ENCODE measurements at regions not wholly inside any gene's neighbourhood (a gene's known extent, or its start where the extent isn't known, plus 50 kb on each side); places are given as distances from the start of the nearest gene placed in this dataset.
"Not testable (repeated sequence)": the region's sequence is repeated elsewhere in the genome, so short reads cannot be mapped to it uniquely, and the experiment has no call there.

- DNase-seq = no peak
Measured at GRCh38 chr10:121268363-121268762, 329.9 kb downstream of the FGFR2 start.

- DNase-seq = no peak
Measured at GRCh38 chr10:121268863-121269432, 329.3 kb downstream of the FGFR2 start.

- no peak for DNase-seq
Measured at GRCh38 chr10:121270906-121271305, 327.3 kb downstream of the FGFR2 start.

GRCh38 chr10:121276046-121276445 is 322.2 kb downstream of the FGFR2 start:
- DNase-seq = no peak

- no peak for DNase-seq
Measured at GRCh38 chr10:121276822-121277221, 321.4 kb downstream of the FGFR2 start.

- not testable (repeated sequence) for DNase-seq
Measured at GRCh38 chr10:121278386-121278785, 319.9 kb downstream of the FGFR2 start.

GRCh38 chr10:121281576-121281975 is 316.7 kb downstream of the FGFR2 start:
- no peak for DNase-seq

- no peak for DNase-seq
Measured at GRCh38 chr10:121282264-121282663, 316.0 kb downstream of the FGFR2 start.

GRCh38 chr10:121282797-121283515 is 315.3 kb downstream of the FGFR2 start:
- no peak for DNase-seq

- peak; percentile 1 to 18 (median 6) for DNase-seq
Measured at GRCh38 chr10:121284936-121285335, 313.3 kb downstream of the FGFR2 start.

GRCh38 chr10:121285406-121286196 is 312.6 kb downstream of the FGFR2 start:
- no peak for DNase-seq

GRCh38 chr10:121288011-121288410 is 310.2 kb downstream of the FGFR2 start:
- DNase-seq = no peak

- DNase-seq = no peak
Measured at GRCh38 chr10:121288864-121289661, 309.2 kb downstream of the FGFR2 start.

GRCh38 chr10:121289800-121290199 is 308.4 kb downstream of the FGFR2 start:
- no peak for DNase-seq

GRCh38 chr10:121290674-121291073 is 307.6 kb downstream of the FGFR2 start:
- DNase-seq = no peak

- DNase-seq = no peak
Measured at GRCh38 chr10:121291376-121291775, 306.9 kb downstream of the FGFR2 start.

GRCh38 chr10:121291823-121292222 is 306.4 kb downstream of the FGFR2 start:
- no peak for DNase-seq

- peak in 1 of 3 donors; percentile 8 for DNase-seq
Measured at GRCh38 chr10:121292321-121292720, 305.9 kb downstream of the FGFR2 start.

GRCh38 chr10:121293110-121293509 is 305.1 kb downstream of the FGFR2 start:
- no peak for DNase-seq

GRCh38 chr10:121294630-121295029 is 303.6 kb downstream of the FGFR2 start:
- DNase-seq = no peak

- no peak for DNase-seq
Measured at GRCh38 chr10:121296378-121296777, 301.9 kb downstream of the FGFR2 start.

Measured in muscle of back (tissue), 3 donors.